ENCODE measurements at regions not wholly inside any gene's neighbourhood (a gene's known extent, or its start where the extent isn't known, plus 50 kb on each side); places are given as distances from the start of the nearest gene placed in this dataset.

GRCh38 chr22:23522623-23523251, 57.4 kb downstream of the IGLL1 start:
- no peaks in the 10 kb centered on the region for H3K9me3 ChIP-seq (ENCODE audit: low read length)
- no peak overlapping the region for H3K9ac ChIP-seq (ENCODE audit: low read length)
- H3K79me2 ChIP-seq (ENCODE audit: low read length), result no peaks in the 10 kb centered on the region
- H3K4me2 ChIP-seq (ENCODE audit: low read depth, low read length, poor library complexity, severe bottlenecking), result no peak overlapping the region
- no peak overlapping the region for H3K27ac ChIP-seq (ENCODE audit: low read length)
- H3K4me3 ChIP-seq (ENCODE audit: low read length), result no peak overlapping the region
- H3K9me2 ChIP-seq (replicated peaks; ENCODE audit: insufficient read depth, low read length), result no peaks in the 10 kb centered on the region
- H3K4me1 ChIP-seq (ENCODE audit: low read length), result peaks cover 15% of the 10 kb centered on the region
- no peaks in the 10 kb centered on the region for H4K20me1 ChIP-seq (ENCODE audit: insufficient read depth, low read depth, low read length)
- no peak overlapping the region for H2AFZ ChIP-seq (ENCODE audit: low read length)
- H3K27me3 ChIP-seq (ENCODE audit: low read length), result no peaks in the 10 kb centered on the region
- DNase-seq, result no peak
- H3K36me3 ChIP-seq (ENCODE audit: insufficient read depth, low read length), result no peaks in the 10 kb centered on the region

DNA sequence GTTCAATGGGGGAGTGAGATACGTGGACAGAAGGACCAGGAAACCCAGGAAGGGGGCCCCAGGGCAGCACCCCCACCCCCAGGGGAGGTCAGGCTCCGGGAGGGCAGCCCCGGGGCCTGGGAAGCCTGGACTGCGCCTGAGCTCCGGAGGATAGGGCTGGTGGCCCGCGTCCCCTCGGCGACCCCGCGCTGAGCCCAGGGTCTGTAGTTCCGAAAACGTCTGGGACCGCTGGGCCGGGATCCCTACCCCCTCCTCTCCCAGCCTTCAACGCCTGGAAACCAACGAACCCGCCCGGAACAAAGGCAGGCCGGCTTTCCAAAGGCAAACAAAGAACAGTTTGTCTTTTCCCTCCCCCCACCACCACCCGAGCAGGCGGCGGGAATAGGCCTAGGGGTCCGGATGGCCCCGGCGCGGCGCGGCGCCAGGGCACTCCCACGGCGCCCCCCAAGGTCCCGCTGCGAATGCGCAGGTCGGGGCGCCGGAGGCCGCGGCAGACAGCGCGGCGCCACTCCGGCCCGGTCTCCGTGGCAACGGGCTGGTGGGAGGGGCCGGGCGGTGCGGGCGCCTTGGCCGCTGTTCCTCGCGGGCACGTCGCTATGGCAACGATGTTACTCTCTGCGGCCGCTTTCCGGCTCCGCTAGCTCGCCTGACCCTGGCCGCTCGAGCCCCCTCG, 58.5 kb downstream of the IGLL1 start:
- no peak overlapping the region for H2AFZ ChIP-seq (ENCODE audit: low read length)
- peak overlapping the region; percentile 51 for H3K9ac ChIP-seq (ENCODE audit: low read length)
- H3K4me1 ChIP-seq (ENCODE audit: low read length), result peaks cover 19% of the 10 kb centered on the region
- peak; percentile 89 for DNase-seq
- no peaks in the 10 kb centered on the region for H3K79me2 ChIP-seq (ENCODE audit: low read length)
- H3K4me2 ChIP-seq (ENCODE audit: low read depth, low read length, poor library complexity, severe bottlenecking), result peak overlapping the region; percentile 62
- no peaks in the 10 kb centered on the region for H3K27me3 ChIP-seq (ENCODE audit: low read length)
- H3K9me3 ChIP-seq (ENCODE audit: low read length), result no peaks in the 10 kb centered on the region
- no peaks in the 10 kb centered on the region for H4K20me1 ChIP-seq (ENCODE audit: insufficient read depth, low read depth, low read length)
- H3K36me3 ChIP-seq (ENCODE audit: insufficient read depth, low read length), result no peaks in the 10 kb centered on the region
- no peaks in the 10 kb centered on the region for H3K9me2 ChIP-seq (replicated peaks; ENCODE audit: insufficient read depth, low read length)
- H3K4me3 ChIP-seq (ENCODE audit: low read length), result peak overlapping the region; percentile 43; the same call in 1 of the 2 replicates
- H3K27ac ChIP-seq (ENCODE audit: low read length), result no peak overlapping the region

DNA sequence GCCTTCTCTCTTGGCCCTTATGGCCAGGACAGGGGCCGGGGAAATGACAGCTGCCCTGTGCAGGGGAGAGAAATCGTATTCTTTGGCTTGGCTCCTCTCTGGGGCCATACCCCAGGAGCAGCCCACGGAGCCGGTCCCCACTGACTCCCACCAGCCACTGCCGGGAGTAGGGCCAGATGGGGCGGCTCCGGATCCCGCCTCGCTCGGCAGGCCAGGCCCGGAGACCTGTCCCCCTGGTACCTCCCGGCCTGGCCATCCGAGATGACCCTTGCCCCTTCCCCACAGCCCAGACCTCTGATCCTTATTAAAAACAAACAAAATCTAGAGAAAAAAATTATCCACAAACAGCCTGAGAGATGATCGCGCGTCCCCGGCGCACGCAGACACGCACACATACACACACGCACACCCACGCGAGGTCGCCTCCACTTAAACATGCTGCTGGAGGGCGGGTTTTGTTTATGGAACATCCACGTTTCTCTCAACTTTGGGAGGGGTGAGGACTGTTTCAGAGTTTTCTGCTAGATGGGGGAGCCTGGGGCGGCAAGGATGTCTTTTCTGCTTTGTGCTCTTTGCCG, 59.1 kb downstream of the IGLL1 start:
- Histone ChIP-seq H3K27ac (ENCODE audit: low read length) (no peak overlapping the region), H3K79me2 (ENCODE audit: low read length) (no peaks in the 10 kb centered on the region), H3K9me2 (replicated peaks; ENCODE audit: insufficient read depth, low read length) (no peaks in the 10 kb centered on the region), H3K9ac (ENCODE audit: low read length) (no peak overlapping the region), H3K36me3 (ENCODE audit: insufficient read depth, low read length) (no peaks in the 10 kb centered on the region), H3K4me1 (ENCODE audit: low read length) (peaks cover 19% of the 10 kb centered on the region), H3K4me3 (ENCODE audit: low read length) (no peak overlapping the region), H3K27me3 (ENCODE audit: low read length) (no peaks in the 10 kb centered on the region), H4K20me1 (ENCODE audit: insufficient read depth, low read depth, low read length) (no peaks in the 10 kb centered on the region), H3K9me3 (ENCODE audit: low read length) (no peaks in the 10 kb centered on the region), H2AFZ (ENCODE audit: low read length) (no peak overlapping the region), H3K4me2 (ENCODE audit: low read depth, low read length, poor library complexity, severe bottlenecking) (peak overlapping the region; percentile 62)
- DNase-seq, result no peak

DNA sequence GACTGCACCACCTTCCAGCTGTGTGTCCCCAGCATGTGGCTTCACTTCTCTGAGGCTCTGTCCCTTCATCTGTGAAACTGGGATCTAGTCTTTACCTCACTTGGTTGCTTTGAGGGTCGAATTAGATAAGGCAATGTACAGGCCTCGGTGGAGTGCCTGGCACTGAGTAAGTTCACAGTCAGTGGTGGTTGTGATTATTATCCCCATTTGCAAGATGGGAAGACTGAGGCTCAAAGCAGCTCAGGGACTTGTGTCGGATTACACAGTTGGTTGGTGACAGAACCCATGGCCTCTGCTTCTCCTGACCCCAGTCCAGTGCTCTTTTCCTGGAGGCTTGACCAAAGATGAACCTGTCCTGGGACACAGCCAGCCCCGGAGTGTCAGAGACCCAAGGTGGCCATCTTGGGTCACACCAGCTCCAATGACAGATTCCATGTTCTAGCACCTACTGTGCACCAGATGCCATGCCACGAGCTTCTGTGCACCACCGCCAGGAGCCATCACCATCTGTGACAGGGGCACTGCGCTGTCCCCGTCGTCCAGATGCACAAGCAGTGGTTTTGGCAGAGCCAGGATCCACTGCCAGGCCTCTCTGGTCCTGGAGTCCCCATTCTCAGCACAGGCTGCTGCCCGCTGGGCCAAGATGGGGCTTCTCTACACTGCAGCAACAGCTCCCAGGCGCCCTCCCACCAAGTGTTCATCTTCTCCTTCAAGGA, 60.5 kb downstream of the IGLL1 start:
- Histone ChIP-seq H3K4me2 (ENCODE audit: low read depth, low read length, poor library complexity, severe bottlenecking) (no peak overlapping the region), H4K20me1 (ENCODE audit: insufficient read depth, low read depth, low read length) (no peaks in the 10 kb centered on the region), H3K9ac (ENCODE audit: low read length) (no peak overlapping the region), H3K9me3 (ENCODE audit: low read length) (no peaks in the 10 kb centered on the region), H3K4me3 (ENCODE audit: low read length) (no peak overlapping the region), H3K27me3 (ENCODE audit: low read length) (no peaks in the 10 kb centered on the region), H3K36me3 (ENCODE audit: insufficient read depth, low read length) (no peaks in the 10 kb centered on the region), H3K9me2 (replicated peaks; ENCODE audit: insufficient read depth, low read length) (no peaks in the 10 kb centered on the region), H3K79me2 (ENCODE audit: low read length) (no peaks in the 10 kb centered on the region), H3K27ac (ENCODE audit: low read length) (no peak overlapping the region), H2AFZ (ENCODE audit: low read length) (no peak overlapping the region), H3K4me1 (ENCODE audit: low read length) (peaks cover 19% of the 10 kb centered on the region)
- DNase-seq, result no peak

DNA sequence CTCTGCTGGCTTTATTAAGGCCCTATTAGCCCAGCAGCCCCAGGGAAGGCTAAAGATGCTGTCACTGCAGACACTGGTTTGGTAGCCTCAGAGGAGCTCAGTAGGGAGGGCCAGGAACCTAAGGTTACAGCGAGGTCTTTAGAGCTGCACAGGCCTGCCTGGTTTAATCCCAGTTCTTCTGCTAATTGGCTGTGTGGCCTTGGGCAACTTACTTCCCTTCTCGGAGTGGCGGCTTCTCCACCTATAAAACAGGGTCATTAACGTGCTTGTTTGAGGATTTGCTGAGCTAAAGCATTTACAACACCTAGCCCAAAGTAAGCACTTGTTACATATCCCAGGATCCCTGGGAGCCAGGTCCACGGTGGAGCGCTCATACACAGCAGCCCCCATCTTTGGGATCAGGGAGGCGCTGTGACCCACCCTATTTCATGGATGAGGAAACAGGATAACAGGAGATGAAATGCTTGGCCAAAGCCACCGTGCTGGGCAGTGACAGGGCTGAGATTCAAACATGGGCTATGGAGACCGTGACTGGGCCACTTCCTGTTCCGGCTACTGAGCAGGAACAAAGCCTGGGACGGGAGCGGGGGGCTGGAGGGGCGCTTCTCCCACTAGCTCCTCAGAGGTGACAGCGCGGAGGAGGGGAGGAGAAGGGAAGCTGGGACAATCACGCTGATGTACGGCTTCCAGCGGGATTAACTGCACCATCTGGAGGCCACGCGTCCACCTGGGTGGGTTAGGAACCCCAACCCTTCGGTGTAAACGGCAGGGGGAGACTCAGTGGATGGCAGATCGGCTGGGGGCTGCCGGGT, 61.5 kb downstream of the IGLL1 start:
- peaks cover 19% of the 10 kb centered on the region for H3K4me1 ChIP-seq (ENCODE audit: low read length)
- no peaks in the 10 kb centered on the region for H3K9me2 ChIP-seq (replicated peaks; ENCODE audit: insufficient read depth, low read length)
- no peak overlapping the region for H3K4me3 ChIP-seq (ENCODE audit: low read length)
- no peaks in the 10 kb centered on the region for H3K36me3 ChIP-seq (ENCODE audit: insufficient read depth, low read length)
- H3K27ac ChIP-seq (ENCODE audit: low read length), result no peak overlapping the region
- H3K27me3 ChIP-seq (ENCODE audit: low read length), result no peaks in the 10 kb centered on the region
- no peaks in the 10 kb centered on the region for H4K20me1 ChIP-seq (ENCODE audit: insufficient read depth, low read depth, low read length)
- H3K4me2 ChIP-seq (ENCODE audit: low read depth, low read length, poor library complexity, severe bottlenecking), result no peak overlapping the region
- no peaks in the 10 kb centered on the region for H3K79me2 ChIP-seq (ENCODE audit: low read length)
- DNase-seq, result no peak
- H3K9ac ChIP-seq (ENCODE audit: low read length), result no peak overlapping the region
- H3K9me3 ChIP-seq (ENCODE audit: low read length), result no peaks in the 10 kb centered on the region
- H2AFZ ChIP-seq (ENCODE audit: low read length), result no peak overlapping the region

- Histone ChIP-seq H3K79me2 (ENCODE audit: low read length) (no peaks in the 10 kb centered on the region), H3K9me2 (replicated peaks; ENCODE audit: insufficient read depth, low read length) (no peaks in the 10 kb centered on the region), H3K4me3 (ENCODE audit: low read length) (no peak overlapping the region), H3K36me3 (ENCODE audit: insufficient read depth, low read length) (no peaks in the 10 kb centered on the region), H3K27ac (ENCODE audit: low read length) (no peak overlapping the region), H3K9me3 (ENCODE audit: low read length) (no peaks in the 10 kb centered on the region), H4K20me1 (ENCODE audit: insufficient read depth, low read depth, low read length) (no peaks in the 10 kb centered on the region), H3K9ac (ENCODE audit: low read length) (no peak overlapping the region), H3K27me3 (ENCODE audit: low read length) (no peaks in the 10 kb centered on the region), H3K4me1 (ENCODE audit: low read length) (peaks cover 19% of the 10 kb centered on the region), H2AFZ (ENCODE audit: low read length) (no peak overlapping the region), H3K4me2 (ENCODE audit: low read depth, low read length, poor library complexity, severe bottlenecking) (peak overlapping the region; percentile 26)
- DNase-seq, result no peak
These were observed 62.2 kb downstream of the IGLL1 start for GRCh38 chr22:23517804-23518375.

GRCh38 chr22:23516304-23516703, 63.8 kb downstream of the IGLL1 start:
- H3K4me3 ChIP-seq (ENCODE audit: low read length), result no peak overlapping the region
- H3K27me3 ChIP-seq (ENCODE audit: low read length), result no peaks in the 10 kb centered on the region
- no peaks in the 10 kb centered on the region for H3K36me3 ChIP-seq (ENCODE audit: insufficient read depth, low read length)
- H3K9me3 ChIP-seq (ENCODE audit: low read length), result no peaks in the 10 kb centered on the region
- no peak overlapping the region for H3K4me2 ChIP-seq (ENCODE audit: low read depth, low read length, poor library complexity, severe bottlenecking)
- H3K27ac ChIP-seq (ENCODE audit: low read length), result no peak overlapping the region
- no peaks in the 10 kb centered on the region for H3K9me2 ChIP-seq (replicated peaks; ENCODE audit: insufficient read depth, low read length)
- no peak for DNase-seq
- no peak overlapping the region for H3K9ac ChIP-seq (ENCODE audit: low read length)
- H3K4me1 ChIP-seq (ENCODE audit: low read length), result peaks cover 15% of the 10 kb centered on the region
- no peaks in the 10 kb centered on the region for H4K20me1 ChIP-seq (ENCODE audit: insufficient read depth, low read depth, low read length)
- H3K79me2 ChIP-seq (ENCODE audit: low read length), result no peaks in the 10 kb centered on the region
- H2AFZ ChIP-seq (ENCODE audit: low read length), result no peak overlapping the region
